Parathyroid adenoma (tissue), 2 donors: ENCODE measurements at regions not wholly inside any gene's neighbourhood (a gene's known extent, or its start where the extent isn't known, plus 50 kb on each side); places are given as distances from the start of the nearest gene placed in this dataset.

Source experiments
- H2AFZ ChIP-seq: fragments of 300-600 bp; sonication (generic); one replicate; pipeline ENCODE4 v1.7.0; 2017; ENCODE audit warnings: antibody characterized with exemption, mild to moderate bottlenecking
- H3K27ac ChIP-seq: fragments of 300-600 bp; sonication (generic); one replicate; pipeline ENCODE4 v1.7.0; 2017
- H3K27me3 ChIP-seq: fragments of 300-600 bp; sonication (generic); one replicate; pipeline ENCODE4 v1.7.0; 2017; ENCODE audit warnings: low read length; ENCODE audit not compliant: control insufficient read depth, insufficient read depth
- H3K36me3 ChIP-seq: fragments of 300-600 bp; sonication (generic); one replicate; pipeline ENCODE4 v1.7.0; 2017; ENCODE audit warnings: low read length; ENCODE audit not compliant: control insufficient read depth, insufficient read depth
- H3K4me1 ChIP-seq: fragments of 300-600 bp; sonication (generic); one replicate; pipeline ENCODE4 v1.7.0; 2017; ENCODE audit warnings: control low read depth
- H3K4me2 ChIP-seq: fragments of 300-600 bp; sonication (generic); one replicate; pipeline ENCODE4 v1.7.0; 2017; ENCODE audit warnings: low read length
- H3K4me3 ChIP-seq: fragments of 300-600 bp; sonication (generic); one replicate; pipeline ENCODE4 v1.7.0; 2017; ENCODE audit warnings: low read depth, low read length
- H3K79me2 ChIP-seq: fragments of 300-600 bp; sonication (generic); one replicate; pipeline ENCODE4 v1.7.0; 2017; ENCODE audit warnings: control low read depth
- H3K9ac ChIP-seq: fragments of 300-600 bp; sonication (generic); one replicate; pipeline ENCODE4 v1.7.0; 2017; ENCODE audit warnings: mild to moderate bottlenecking
- H3K9me3 ChIP-seq: fragments of 300-600 bp; sonication (generic); one replicate; pipeline ENCODE4 v1.7.0; 2017; ENCODE audit warnings: low read length; ENCODE audit not compliant: control insufficient read depth
- TF ChIP-seq, protein P1 (sequence below): fragments of 300-600 bp; sonication (generic); IDR thresholded peaks from one replicate; pipeline ENCODE4 v1.7.0; 2017; ENCODE audit warnings: antibody characterized with exemption, mild to moderate bottlenecking
- donor health status: primary hyperparathyroidism.

GRCh38 chr5:124812771-124813358 lies 66.4 kb upstream of the ZNF608 start:
- H3K9me3 ChIP-seq = no peaks in the 10 kb centered on the region
- no peaks in the 10 kb centered on the region for H3K79me2 ChIP-seq
- TF ChIP-seq, protein P1, sequence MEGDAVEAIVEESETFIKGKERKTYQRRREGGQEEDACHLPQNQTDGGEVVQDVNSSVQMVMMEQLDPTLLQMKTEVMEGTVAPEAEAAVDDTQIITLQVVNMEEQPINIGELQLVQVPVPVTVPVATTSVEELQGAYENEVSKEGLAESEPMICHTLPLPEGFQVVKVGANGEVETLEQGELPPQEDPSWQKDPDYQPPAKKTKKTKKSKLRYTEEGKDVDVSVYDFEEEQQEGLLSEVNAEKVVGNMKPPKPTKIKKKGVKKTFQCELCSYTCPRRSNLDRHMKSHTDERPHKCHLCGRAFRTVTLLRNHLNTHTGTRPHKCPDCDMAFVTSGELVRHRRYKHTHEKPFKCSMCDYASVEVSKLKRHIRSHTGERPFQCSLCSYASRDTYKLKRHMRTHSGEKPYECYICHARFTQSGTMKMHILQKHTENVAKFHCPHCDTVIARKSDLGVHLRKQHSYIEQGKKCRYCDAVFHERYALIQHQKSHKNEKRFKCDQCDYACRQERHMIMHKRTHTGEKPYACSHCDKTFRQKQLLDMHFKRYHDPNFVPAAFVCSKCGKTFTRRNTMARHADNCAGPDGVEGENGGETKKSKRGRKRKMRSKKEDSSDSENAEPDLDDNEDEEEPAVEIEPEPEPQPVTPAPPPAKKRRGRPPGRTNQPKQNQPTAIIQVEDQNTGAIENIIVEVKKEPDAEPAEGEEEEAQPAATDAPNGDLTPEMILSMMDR = no peak
- peaks cover 3% of the 10 kb centered on the region for H3K27me3 ChIP-seq
- H3K4me1 ChIP-seq = no peaks in the 10 kb centered on the region
- no peak overlapping the region for H3K4me3 ChIP-seq
- no peak overlapping the region for H2AFZ ChIP-seq
- no peak overlapping the region for H3K4me2 ChIP-seq
- no peak overlapping the region for H3K9ac ChIP-seq
- H3K36me3 ChIP-seq = no peaks in the 10 kb centered on the region
- H3K27ac ChIP-seq = no peak overlapping the region

DNA sequence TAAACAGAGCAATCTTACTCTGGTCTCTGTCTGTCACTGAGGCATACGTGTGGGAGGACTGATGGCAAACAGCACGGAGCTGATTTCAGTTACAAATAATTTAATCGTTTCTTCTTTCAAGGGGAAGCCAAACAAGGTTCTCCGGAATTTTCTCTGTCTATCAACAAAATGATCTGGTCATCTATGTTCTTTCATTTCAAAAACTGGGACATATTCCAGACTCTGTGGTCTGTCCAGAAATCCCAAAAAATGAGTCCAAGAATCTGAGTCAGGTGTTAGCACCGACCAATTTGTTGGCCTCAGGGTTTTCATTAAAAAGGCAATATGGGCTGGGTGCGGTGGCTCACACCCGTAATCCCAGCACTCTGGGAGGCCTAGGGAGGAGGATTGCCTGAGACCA lies 69.9 kb upstream of the ZNF608 start:
- Histone ChIP-seq H3K4me3 (no peak overlapping the region), H3K4me2 (no peak overlapping the region), H3K27me3 (peaks cover 3% of the 10 kb centered on the region), H3K9me3 (no peaks in the 10 kb centered on the region), H3K36me3 (no peaks in the 10 kb centered on the region), H3K79me2 (no peaks in the 10 kb centered on the region), H3K4me1 (no peaks in the 10 kb centered on the region), H3K9ac (no peak overlapping the region), H2AFZ (no peak overlapping the region), H3K27ac (no peak overlapping the region)
- TF ChIP-seq, protein P1 = no peak

- Histone ChIP-seq H3K4me3 (no peak overlapping the region), H3K9me3 (no peaks in the 10 kb centered on the region), H3K4me1 (no peaks in the 10 kb centered on the region), H3K79me2 (no peaks in the 10 kb centered on the region), H3K27me3 (no peaks in the 10 kb centered on the region), H2AFZ (no peak overlapping the region), H3K27ac (no peak overlapping the region), H3K4me2 (no peak overlapping the region), H3K36me3 (no peaks in the 10 kb centered on the region), H3K9ac (no peak overlapping the region)
- TF ChIP-seq, protein P1 = no peak
These were observed 72.8 kb upstream of the ZNF608 start for GRCh38 chr5:124819201-124819600.

DNA sequence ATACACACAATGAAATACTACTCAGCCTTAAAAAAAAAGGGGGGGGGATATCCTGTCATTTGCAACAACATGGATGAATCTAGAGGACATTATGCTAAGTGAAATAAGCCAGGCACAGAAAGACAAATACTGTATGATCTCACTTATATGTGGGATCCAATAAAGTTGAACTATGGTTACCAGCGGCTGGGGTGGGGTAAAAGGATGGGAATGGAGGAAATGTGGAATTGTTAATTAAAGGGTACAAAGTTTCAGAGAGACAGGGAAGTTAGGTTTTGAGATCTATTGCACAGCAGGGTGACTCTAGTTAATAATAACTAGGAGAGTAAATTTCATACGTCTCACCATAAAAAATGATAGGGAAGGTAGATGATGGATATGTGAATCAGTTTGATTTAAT lies 76.2 kb upstream of the ZNF608 start:
- no peaks in the 10 kb centered on the region for H3K4me1 ChIP-seq
- H3K4me3 ChIP-seq = no peak overlapping the region
- no peak overlapping the region for H3K4me2 ChIP-seq
- TF ChIP-seq, protein P1 = no peak
- H3K36me3 ChIP-seq = no peaks in the 10 kb centered on the region
- H3K27me3 ChIP-seq = no peaks in the 10 kb centered on the region
- no peak overlapping the region for H3K9ac ChIP-seq
- H3K79me2 ChIP-seq = no peaks in the 10 kb centered on the region
- H2AFZ ChIP-seq = no peak overlapping the region
- H3K27ac ChIP-seq = no peak overlapping the region
- H3K9me3 ChIP-seq = no peaks in the 10 kb centered on the region

- Histone ChIP-seq H3K36me3 (no peaks in the 10 kb centered on the region), H3K4me3 (no peak overlapping the region), H3K9ac (no peak overlapping the region), H3K79me2 (no peaks in the 10 kb centered on the region), H3K9me3 (no peaks in the 10 kb centered on the region), H3K4me2 (no peak overlapping the region), H3K4me1 (no peaks in the 10 kb centered on the region), H3K27me3 (no peaks in the 10 kb centered on the region), H2AFZ (peak overlapping the region; percentile 17), H3K27ac (no peak overlapping the region)
- TF ChIP-seq, protein P1 = no peak
These were observed 76.9 kb upstream of the ZNF608 start for GRCh38 chr5:124823380-124823779.
